SK-N-SH (cell line): ENCODE measurements at regions not wholly inside any gene's neighbourhood (a gene's known extent, or its start where the extent isn't known, plus 50 kb on each side); places are given as distances from the start of the nearest gene placed in this dataset.

Experiments
- CTCF ChIA-PET: fragments of 300-600, 350-600 bp; formaldehyde crosslinking; extraction: SDS; loops from one replicate; lab custom pipeline; 2021; lab: Yijun Ruan, JAX
- POLR2A ChIA-PET: fragments of 350-600 bp; sonication (Branson Sonifier 250); formaldehyde crosslinking; extraction: SDS; loops from one replicate; lab custom pipeline; 2020; ENCODE audit warnings: antibody characterized with exemption, inconsistent platforms; lab: Yijun Ruan, JAX
- DNase-seq: peaks from one replicate; pipeline ENCODE4 v3.0.0; 2012
- H2AFZ ChIP-seq: fragments of 200-600 bp; sonication (generic); 2 replicates; pipeline ENCODE4 v1.8.1; 2016; ENCODE audit warnings: antibody characterized with exemption, mild to moderate bottlenecking, low read depth
- H3F3A ChIP-seq: fragments of 200-600 bp; sonication (generic); replicated peaks from 2 replicates; pipeline ENCODE3; 2016; ENCODE audit warnings: antibody characterized with exemption, mild to moderate bottlenecking; ENCODE audit not compliant: insufficient read depth
- H3K27ac ChIP-seq, 2 experiments: fragments of 200-500 bp in 1 of 2; fragments of 200-600 bp in 1 of 2; sonication (Bioruptor generic) in 1 of 2; sonication (generic), shearing (Covaris generic) in 1 of 2; 2 replicates each; pipeline versions ENCODE4 v1.5.1 to v1.6.1; 2014 to 2016; ENCODE audit warnings: low read depth in 2 of 2, inconsistent platforms in 1 of 2, low read length in 1 of 2, mild to moderate bottlenecking in 1 of 2, mixed read lengths in 1 of 2
- H3K27me3 ChIP-seq: fragments of 200-600 bp; sonication (generic), shearing (Covaris generic); 2 replicates; pipeline ENCODE4 v1.6.1; 2016; ENCODE audit warnings: mixed run types; ENCODE audit not compliant: insufficient read depth
- H3K36me3 ChIP-seq, 2 experiments: fragments of 200-500 bp in 1 of 2; fragments of 200-600 bp in 1 of 2; sonication (Bioruptor generic) in 1 of 2; sonication (generic) in 1 of 2; replicated peaks in 1 of 2; 2 replicates each; pipeline versions ENCODE3 to v1.5.1; 2014 to 2016; ENCODE audit warnings: low read length in 1 of 2, mild to moderate bottlenecking in 1 of 2; ENCODE audit not compliant: insufficient read depth in 2 of 2, control insufficient read depth in 1 of 2
- H3K4me1 ChIP-seq, 2 experiments: fragments of 200-500 bp in 1 of 2; fragments of 200-600 bp in 1 of 2; sonication (Bioruptor generic) in 1 of 2; sonication (generic), shearing (Covaris generic) in 1 of 2; 2 replicates each; pipeline versions ENCODE4 v1.5.1 to v1.6.1; 2014 to 2016; ENCODE audit warnings: low read depth in 1 of 2, low read length in 1 of 2, mixed run types in 1 of 2; ENCODE audit not compliant: insufficient read depth in 2 of 2, control insufficient read depth in 1 of 2
- H3K4me2 ChIP-seq: fragments of 200-600 bp; sonication (generic), shearing (Covaris generic); 2 replicates; pipeline ENCODE4 v1.6.1; 2017; ENCODE audit warnings: mixed run types
- H3K4me3 ChIP-seq, 2 experiments: fragments of 200-500 bp in 1 of 2; fragments of 200-600 bp in 1 of 2; sonication (Bioruptor generic) in 1 of 2; sonication (generic), shearing (Covaris generic) in 1 of 2; 2 replicates each; pipeline versions ENCODE4 v1.5.1 to v1.8.1; 2014 to 2016; ENCODE audit warnings: low read depth in 2 of 2, inconsistent platforms in 1 of 2, low read length in 1 of 2, mild to moderate bottlenecking in 1 of 2, mixed read lengths in 1 of 2, moderate library complexity in 1 of 2
- H3K79me2 ChIP-seq: fragments of 200-600 bp; sonication (generic); 2 replicates; pipeline ENCODE4 v1.8.1; 2017; ENCODE audit warnings: mild to moderate bottlenecking; ENCODE audit not compliant: insufficient read depth
- H3K9ac ChIP-seq: fragments of 200-600 bp; sonication (generic); 2 replicates; pipeline ENCODE4 v1.6.1; 2017; ENCODE audit warnings: mixed run types
- H3K9me2 ChIP-seq: fragments of 200-600 bp; sonication (generic); 2 replicates; pipeline ENCODE4 v1.6.1; 2017; ENCODE audit warnings: mixed run types
- H3K9me3 ChIP-seq: fragments of 200-600 bp; sonication (generic); 2 replicates; pipeline ENCODE4 v1.6.1; 2017; ENCODE audit warnings: mixed run types, mild to moderate bottlenecking, moderate library complexity
- H4K20me1 ChIP-seq: fragments of 200-600 bp; sonication (generic); 2 replicates; pipeline ENCODE4 v1.6.1; 2017; ENCODE audit warnings: mild to moderate bottlenecking, mixed run types; ENCODE audit not compliant: insufficient read depth
- FOSL2 ChIP-seq: IDR thresholded peaks from 2 replicates; pipeline ENCODE4 v1.4.0; 2012; ENCODE audit warnings: low read depth, mild to moderate bottlenecking, moderate library complexity, borderline replicate concordance
- FOXM1 ChIP-seq: IDR thresholded peaks from 2 replicates; pipeline ENCODE4 v1.4.0; 2012; ENCODE audit warnings: low read depth, mild to moderate bottlenecking
- GABPA ChIP-seq: IDR thresholded peaks from 2 replicates; pipeline ENCODE4 v1.4.0; 2012; ENCODE audit warnings: low read depth, mild to moderate bottlenecking
- GATA2 ChIP-seq: sonication (generic); formaldehyde crosslinking; IDR thresholded peaks from 2 replicates; pipeline ENCODE4 v1.5.0; 2020; ENCODE audit warnings: mild to moderate bottlenecking, missing genetic modification reagents
- MXI1 ChIP-seq: IDR thresholded peaks from 2 replicates; pipeline ENCODE4 v1.6.1; 2012; ENCODE audit warnings: mild to moderate bottlenecking, low read depth, low read length, improper control_type of control experiment
- POLR2AphosphoS5 ChIP-seq: IDR thresholded peaks from 2 replicates; pipeline ENCODE4 v1.6.1; 2012; ENCODE audit warnings: low read depth, low read length
- REST ChIP-seq: IDR thresholded peaks from 2 replicates; pipeline ENCODE4 v1.6.1; 2012; ENCODE audit warnings: mild to moderate bottlenecking, low read depth, low read length, moderate library complexity
- SMC3 ChIP-seq: IDR thresholded peaks from 2 replicates; pipeline ENCODE4 v1.6.1; 2012; ENCODE audit warnings: low read depth, low read length, improper control_type of control experiment
- TEAD4 ChIP-seq: IDR thresholded peaks from 2 replicates; pipeline ENCODE4 v1.4.0; 2012; ENCODE audit warnings: mild to moderate bottlenecking, borderline replicate concordance; ENCODE audit not compliant: insufficient read depth
- USF1 ChIP-seq: IDR thresholded peaks from 2 replicates; pipeline ENCODE4 v1.4.0; 2012; ENCODE audit warnings: low read depth, borderline replicate concordance
- YY1 ChIP-seq: IDR thresholded peaks from 2 replicates; pipeline ENCODE4 v1.4.0; 2012; ENCODE audit warnings: low read depth, mild to moderate bottlenecking
- WGBS: methylation state at CpG from one replicate; pipeline ENCODE4 v1.1.6; 2017; ENCODE audit warnings: low lambda C conversion rate; 5-methylcytosine and 5-hydroxymethylcytosine counted together
- TF ChIP-seq, protein P1 (sequence below): IDR thresholded peaks from 2 replicates; pipeline ENCODE4 v1.4.0; 2012; ENCODE audit warnings: low read depth, borderline replicate concordance
- TF ChIP-seq, protein P2 (sequence below): IDR thresholded peaks from 2 replicates; pipeline ENCODE4 v1.4.0; 2012; ENCODE audit warnings: low read depth

DNA sequence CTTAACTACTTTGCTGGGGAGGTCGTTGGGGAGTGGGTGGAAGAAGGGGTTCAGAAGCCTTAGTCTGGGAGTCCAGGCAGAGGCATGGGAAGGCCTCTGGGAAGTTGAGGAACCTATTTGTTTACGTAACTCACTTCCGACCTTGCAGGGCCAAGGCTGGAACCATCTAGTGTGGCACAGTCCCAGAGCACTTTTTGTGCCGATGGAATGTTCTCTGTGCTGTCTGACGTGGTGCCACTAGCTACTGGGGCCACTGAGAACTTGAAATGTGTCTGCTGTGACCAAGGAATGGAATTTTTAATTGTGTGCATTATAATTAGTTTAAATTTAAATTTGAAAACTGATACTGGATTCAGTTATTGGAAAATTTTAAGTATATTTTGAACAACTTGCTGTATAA lies 139.7 kb downstream of the FAM161A start (continued):
- TF ChIP-seq REST (no peak), POLR2AphosphoS5 (no peak), USF1 (no peak), FOSL2 (no peak), FOXM1 (no peak), MXI1 (no peak), SMC3 (no peak), GATA2 (CRISPR knock-in tag) (no peak)
- TF ChIP-seq, protein P1, sequence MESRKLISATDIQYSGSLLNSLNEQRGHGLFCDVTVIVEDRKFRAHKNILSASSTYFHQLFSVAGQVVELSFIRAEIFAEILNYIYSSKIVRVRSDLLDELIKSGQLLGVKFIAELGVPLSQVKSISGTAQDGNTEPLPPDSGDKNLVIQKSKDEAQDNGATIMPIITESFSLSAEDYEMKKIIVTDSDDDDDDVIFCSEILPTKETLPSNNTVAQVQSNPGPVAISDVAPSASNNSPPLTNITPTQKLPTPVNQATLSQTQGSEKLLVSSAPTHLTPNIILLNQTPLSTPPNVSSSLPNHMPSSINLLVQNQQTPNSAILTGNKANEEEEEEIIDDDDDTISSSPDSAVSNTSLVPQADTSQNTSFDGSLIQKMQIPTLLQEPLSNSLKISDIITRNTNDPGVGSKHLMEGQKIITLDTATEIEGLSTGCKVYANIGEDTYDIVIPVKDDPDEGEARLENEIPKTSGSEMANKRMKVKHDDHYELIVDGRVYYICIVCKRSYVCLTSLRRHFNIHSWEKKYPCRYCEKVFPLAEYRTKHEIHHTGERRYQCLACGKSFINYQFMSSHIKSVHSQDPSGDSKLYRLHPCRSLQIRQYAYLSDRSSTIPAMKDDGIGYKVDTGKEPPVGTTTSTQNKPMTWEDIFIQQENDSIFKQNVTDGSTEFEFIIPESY: no peak
- TF ChIP-seq, protein P2, sequence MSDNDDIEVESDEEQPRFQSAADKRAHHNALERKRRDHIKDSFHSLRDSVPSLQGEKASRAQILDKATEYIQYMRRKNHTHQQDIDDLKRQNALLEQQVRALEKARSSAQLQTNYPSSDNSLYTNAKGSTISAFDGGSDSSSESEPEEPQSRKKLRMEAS: no peak

DNA sequence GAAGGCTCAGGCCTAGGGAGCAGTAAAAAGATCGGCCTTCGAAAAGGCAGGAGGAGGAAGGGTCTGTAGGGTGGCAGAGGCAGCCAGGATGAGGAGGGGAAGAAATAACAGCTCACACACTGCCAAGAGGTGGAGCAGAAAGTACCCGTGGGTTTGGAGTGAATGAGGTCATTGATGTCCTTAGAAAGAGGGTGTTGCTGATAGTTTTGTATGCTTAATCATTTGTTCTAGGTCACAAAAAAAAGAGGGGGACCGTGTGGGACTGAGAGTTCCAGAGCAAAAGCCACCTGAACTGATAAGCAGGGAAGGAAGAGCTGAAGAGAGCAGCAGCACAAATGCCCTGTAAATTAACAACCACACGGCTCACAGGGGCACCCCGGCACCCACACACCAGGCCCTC lies 140.4 kb downstream of the FAM161A start:
- Histone ChIP-seq H3K36me3 (no peaks in the 10 kb centered on the region), H3K27me3 (no peaks in the 10 kb centered on the region), H3K9me2 (no peaks in the 10 kb centered on the region), H3K4me1 (no peaks in the 10 kb centered on the region), H4K20me1 (no peaks in the 10 kb centered on the region), H3K4me2 (no peak overlapping the region), H2AFZ (no peak overlapping the region), H3F3A (no peaks in the 10 kb centered on the region), H3K79me2 (no peaks in the 10 kb centered on the region), H3K4me3 (no peak overlapping the region)
- WGBS: 78% methylated on average over 6 of the region's 6 CpGs
- TF ChIP-seq TEAD4 (no peak), GABPA (no peak), YY1 (no peak)
- TF ChIP-seq, all 33 proteins: peak for 0
- POLR2A ChIA-PET: no interaction called here
- no peak overlapping the region for H3K27ac ChIP-seq
- no peak for DNase-seq
- CTCF ChIA-PET: interaction anchor here (1.5 kb wide), 1 partner anchor 32 kb away, joined by 3 read pairs; no protein-coding TSS in a partner anchor
- H3K9ac ChIP-seq: no peak overlapping the region
- no peaks in the 10 kb centered on the region for H3K9me3 ChIP-seq
